Activated naive CD4-positive, alpha-beta T cell treated with anti-CD3 and anti-CD28 coated beads, Interleukin-2, amount 10 ng/mL, durations not matched to agents 7 days and 5 days (primary cell): ENCODE measurements at regions not wholly inside any gene's neighbourhood (a gene's known extent, or its start where the extent isn't known, plus 50 kb on each side); places are given as distances from the start of the nearest gene placed in this dataset.

Source experiments
- CTCF ChIA-PET: fragments of 350-600 bp; sonication (Branson Sonifier 250); formaldehyde crosslinking; loops from one replicate; lab custom pipeline; 2021; ENCODE audit warnings: antibody characterized with exemption; lab: Charles Lee
- DNase-seq: peaks from one replicate; pipeline ENCODE4 v3.0.0-alpha.2; 2020
- H3K27ac Mint-ChIP-seq: one replicate; pipeline ENCODE4 v1.8.0; 2021; ENCODE audit warnings: mild to moderate bottlenecking, moderate library complexity, mixed read lengths
- H3K27me3 Mint-ChIP-seq: one replicate; pipeline ENCODE4 v1.8.0; 2021; ENCODE audit warnings: mild to moderate bottlenecking, mixed read lengths
- H3K36me3 Mint-ChIP-seq: one replicate; pipeline ENCODE4 v1.8.0; 2021; ENCODE audit warnings: mixed read lengths
- H3K4me1 Mint-ChIP-seq: one replicate; pipeline ENCODE4 v1.8.0; 2021; ENCODE audit warnings: mixed read lengths
- H3K4me3 Mint-ChIP-seq: one replicate; pipeline ENCODE4 v1.8.0; 2021; ENCODE audit warnings: mild to moderate bottlenecking, moderate library complexity, mixed read lengths
- H3K9me3 Mint-ChIP-seq: one replicate; pipeline ENCODE4 v1.8.0; 2021; ENCODE audit warnings: mixed read lengths

DNA sequence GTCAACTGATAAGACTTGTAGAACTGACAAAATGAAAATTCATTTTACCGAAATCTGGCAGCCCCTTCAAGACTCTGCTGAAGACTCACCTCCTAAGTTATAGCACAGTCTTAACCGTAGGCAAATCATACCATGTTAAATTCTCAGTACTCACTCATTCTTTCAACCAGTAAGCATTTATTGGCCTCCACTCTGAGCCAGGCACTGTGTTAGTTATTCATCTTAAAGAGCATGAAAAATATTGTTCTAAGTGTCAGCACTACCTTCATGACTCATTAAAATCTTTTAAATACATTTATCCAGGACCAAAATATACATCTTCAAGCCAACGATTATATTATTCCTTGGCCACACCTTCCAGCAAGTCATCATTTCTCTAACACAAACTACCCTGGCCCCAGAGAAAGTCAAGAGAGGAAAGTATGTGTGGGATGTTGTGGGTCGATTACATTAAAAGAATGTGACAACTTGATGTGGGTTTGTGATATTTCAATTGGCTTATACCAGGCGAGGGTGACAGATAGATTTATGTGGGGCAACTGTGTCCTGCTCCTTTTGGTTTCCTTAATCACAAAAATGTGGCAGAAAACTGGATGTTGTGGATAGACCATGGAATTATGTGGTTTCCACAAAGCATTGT, 55.0 kb downstream of the TMEM30B start:
- CTCF ChIA-PET, result no interaction called here
- Mint-ChIP-seq H3K36me3 (no peaks in the 10 kb centered on the region), H3K27me3 (peaks cover 41% of the 10 kb centered on the region), H3K27ac (no peak overlapping the region), H3K4me1 (no peaks in the 10 kb centered on the region), H3K4me3 (no peak overlapping the region), H3K9me3 (no peaks in the 10 kb centered on the region)
- DNase-seq, result no peak

GRCh38 chr14:61225344-61225743, 55.8 kb downstream of the TMEM30B start:
- no peaks in the 10 kb centered on the region for H3K4me1 Mint-ChIP-seq
- H3K9me3 Mint-ChIP-seq, result no peaks in the 10 kb centered on the region
- no peak overlapping the region for H3K27ac Mint-ChIP-seq
- CTCF ChIA-PET, result no interaction called here
- DNase-seq, result no peak
- H3K27me3 Mint-ChIP-seq, result peaks cover 41% of the 10 kb centered on the region
- H3K4me3 Mint-ChIP-seq, result no peak overlapping the region
- H3K36me3 Mint-ChIP-seq, result no peaks in the 10 kb centered on the region

- peaks cover 36% of the 10 kb centered on the region for H3K27me3 Mint-ChIP-seq
- H3K9me3 Mint-ChIP-seq, result no peaks in the 10 kb centered on the region
- no peaks in the 10 kb centered on the region for H3K36me3 Mint-ChIP-seq
- no peak overlapping the region for H3K4me3 Mint-ChIP-seq
- DNase-seq, result no peak
- no peak overlapping the region for H3K27ac Mint-ChIP-seq
- no peaks in the 10 kb centered on the region for H3K4me1 Mint-ChIP-seq
- CTCF ChIA-PET, result no interaction called here
Observed at GRCh38 chr14:61223552-61223951, 57.6 kb downstream of the TMEM30B start.

- Mint-ChIP-seq H3K27ac (no peak overlapping the region), H3K9me3 (no peaks in the 10 kb centered on the region), H3K27me3 (peaks cover 36% of the 10 kb centered on the region), H3K4me3 (no peak overlapping the region), H3K4me1 (no peaks in the 10 kb centered on the region), H3K36me3 (no peaks in the 10 kb centered on the region)
- CTCF ChIA-PET, result no interaction called here
- no peak for DNase-seq
Observed at GRCh38 chr14:61222388-61222787, 58.8 kb downstream of the TMEM30B start.

DNA sequence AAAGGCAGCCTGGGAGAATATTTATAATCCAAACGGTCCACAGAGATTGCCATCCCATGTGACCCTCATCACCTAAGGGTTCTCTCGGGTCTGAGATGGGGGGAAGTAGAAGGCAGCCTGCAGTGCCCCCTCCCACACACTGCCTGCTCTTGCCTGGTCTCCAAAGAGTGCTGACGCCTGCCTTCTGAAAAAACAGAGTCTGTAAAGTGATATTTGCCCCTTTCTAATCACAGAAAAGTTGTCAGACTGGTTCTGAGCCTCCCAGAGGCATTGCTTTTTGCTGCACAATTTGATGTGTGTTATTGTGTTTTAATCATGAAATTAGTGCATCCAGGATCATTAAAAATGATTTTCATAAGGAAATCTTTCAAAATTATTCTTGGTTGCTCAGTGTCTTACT, 59.2 kb downstream of the TMEM30B start:
- CTCF ChIA-PET, result no interaction called here
- DNase-seq, result no peak
- H3K36me3 Mint-ChIP-seq, result no peaks in the 10 kb centered on the region
- H3K4me1 Mint-ChIP-seq, result no peaks in the 10 kb centered on the region
- H3K27me3 Mint-ChIP-seq, result peaks cover 36% of the 10 kb centered on the region
- no peaks in the 10 kb centered on the region for H3K9me3 Mint-ChIP-seq
- no peak overlapping the region for H3K4me3 Mint-ChIP-seq
- no peak overlapping the region for H3K27ac Mint-ChIP-seq

DNA sequence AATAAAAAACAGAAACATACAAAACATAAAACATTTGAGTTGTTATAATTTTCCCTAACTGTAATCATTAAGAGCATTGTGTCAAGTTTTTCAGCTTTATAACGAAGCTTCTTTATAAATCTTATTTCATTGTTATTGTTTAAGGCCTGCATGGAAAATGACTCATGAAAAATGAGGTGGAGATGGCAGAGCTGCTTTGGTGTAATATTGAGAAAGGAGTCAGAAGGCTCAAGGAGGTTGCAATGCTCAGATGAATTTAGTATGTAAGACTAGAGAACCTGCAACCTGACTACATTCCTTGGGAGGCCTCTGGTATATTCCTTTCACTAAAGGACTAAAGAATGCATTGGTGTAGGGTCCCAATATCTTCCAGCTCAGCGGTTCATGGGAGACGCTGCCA, 61.5 kb downstream of the TMEM30B start:
- H3K9me3 Mint-ChIP-seq, result no peaks in the 10 kb centered on the region
- peaks cover 30% of the 10 kb centered on the region for H3K27me3 Mint-ChIP-seq
- no peak overlapping the region for H3K27ac Mint-ChIP-seq
- DNase-seq, result no peak
- CTCF ChIA-PET, result no interaction called here
- H3K36me3 Mint-ChIP-seq, result no peaks in the 10 kb centered on the region
- H3K4me3 Mint-ChIP-seq, result no peak overlapping the region
- no peaks in the 10 kb centered on the region for H3K4me1 Mint-ChIP-seq

GRCh38 chr14:61219256-61219655, 61.9 kb downstream of the TMEM30B start:
- CTCF ChIA-PET, result interaction anchor here (0.5 to 1.0 kb wide), 2 partner anchors 29 to 1604 kb away, joined by 3 read pairs; no protein-coding TSS in a partner anchor
- H3K36me3 Mint-ChIP-seq, result no peaks in the 10 kb centered on the region
- H3K4me3 Mint-ChIP-seq, result no peak overlapping the region
- H3K27me3 Mint-ChIP-seq, result peaks cover 26% of the 10 kb centered on the region
- no peaks in the 10 kb centered on the region for H3K4me1 Mint-ChIP-seq
- no peaks in the 10 kb centered on the region for H3K9me3 Mint-ChIP-seq
- no peak for DNase-seq
- H3K27ac Mint-ChIP-seq, result no peak overlapping the region

GRCh38 chr14:61218767-61219166, 62.4 kb downstream of the TMEM30B start:
- peaks cover 26% of the 10 kb centered on the region for H3K27me3 Mint-ChIP-seq
- no peaks in the 10 kb centered on the region for H3K9me3 Mint-ChIP-seq
- H3K27ac Mint-ChIP-seq, result no peak overlapping the region
- no peak overlapping the region for H3K4me3 Mint-ChIP-seq
- H3K36me3 Mint-ChIP-seq, result no peaks in the 10 kb centered on the region
- H3K4me1 Mint-ChIP-seq, result no peaks in the 10 kb centered on the region
- CTCF ChIA-PET, result interaction anchor here (0.5 to 1.0 kb wide), 2 partner anchors 30 to 1604 kb away, joined by 3 read pairs; no protein-coding TSS in a partner anchor
- DNase-seq, result no peak

- Mint-ChIP-seq H3K36me3 (no peaks in the 10 kb centered on the region), H3K4me1 (no peaks in the 10 kb centered on the region), H3K27ac (no peak overlapping the region), H3K4me3 (no peak overlapping the region), H3K27me3 (peaks cover 20% of the 10 kb centered on the region), H3K9me3 (no peaks in the 10 kb centered on the region)
- no peak for DNase-seq
- CTCF ChIA-PET, result no interaction called here
Observed at GRCh38 chr14:61218157-61218556, 63.0 kb downstream of the TMEM30B start.

DNA sequence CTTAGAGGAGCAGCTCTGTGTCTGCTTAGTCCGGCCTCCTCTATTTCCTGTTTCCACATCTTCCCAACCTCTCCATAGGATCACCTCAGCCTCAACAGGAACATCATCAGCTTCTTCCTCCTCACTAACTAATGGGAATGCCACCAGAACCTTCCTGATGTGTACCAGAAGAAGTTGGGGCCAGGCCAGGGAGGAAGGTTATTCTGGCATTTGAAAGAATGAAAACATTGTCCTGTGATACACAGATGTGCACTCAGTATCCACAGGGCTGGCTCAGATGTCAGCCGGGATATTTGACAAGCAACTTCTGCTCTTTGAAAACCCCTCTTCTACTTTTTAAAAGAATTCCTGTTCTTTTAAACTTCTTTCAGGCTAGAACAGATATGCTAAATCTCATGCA, 63.6 kb downstream of the TMEM30B start:
- DNase-seq, result no peak
- no peaks in the 10 kb centered on the region for H3K36me3 Mint-ChIP-seq
- H3K27ac Mint-ChIP-seq, result no peak overlapping the region
- no peaks in the 10 kb centered on the region for H3K4me1 Mint-ChIP-seq
- H3K9me3 Mint-ChIP-seq, result no peaks in the 10 kb centered on the region
- CTCF ChIA-PET, result no interaction called here
- peaks cover 15% of the 10 kb centered on the region for H3K27me3 Mint-ChIP-seq
- H3K4me3 Mint-ChIP-seq, result no peak overlapping the region

DNA sequence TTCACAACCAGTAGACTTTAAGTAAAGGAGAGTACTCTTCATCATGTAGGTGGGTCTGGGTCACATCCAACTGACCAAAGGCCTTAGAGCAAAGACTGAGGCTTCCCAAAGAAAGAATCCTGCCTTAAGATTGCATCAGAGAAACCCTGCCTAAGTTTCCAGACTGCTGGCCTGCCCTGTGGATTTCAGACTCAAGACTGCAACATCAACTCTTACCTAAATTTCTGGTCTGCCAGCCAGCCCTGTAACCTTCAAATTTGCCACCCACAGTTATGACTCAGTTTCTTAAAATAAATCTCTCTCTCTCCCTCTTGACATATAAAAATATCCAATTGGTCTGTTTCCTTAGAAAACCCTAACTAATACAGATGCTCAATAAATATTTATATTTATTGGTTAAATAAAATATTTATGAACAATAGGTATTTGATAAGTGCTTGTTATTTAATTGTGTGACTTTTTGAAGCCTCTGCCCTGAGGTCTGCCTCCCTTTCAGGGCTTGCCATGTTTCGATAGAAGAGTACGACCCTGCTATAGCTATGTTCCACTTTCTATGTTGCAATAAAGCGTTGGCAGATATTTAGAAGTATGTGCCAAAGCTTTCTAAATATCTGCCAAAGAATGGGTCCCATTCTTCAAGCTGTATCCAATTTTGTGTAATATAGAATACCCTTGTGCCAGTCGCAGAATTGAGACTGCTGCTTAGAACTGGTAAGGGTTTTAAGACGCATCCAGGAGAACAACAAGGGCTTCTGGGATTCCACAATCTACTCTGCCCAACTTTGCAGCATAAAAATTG, 65.7 kb downstream of the TMEM30B start:
- no peak overlapping the region for H3K4me3 Mint-ChIP-seq
- no peaks in the 10 kb centered on the region for H3K9me3 Mint-ChIP-seq
- H3K27ac Mint-ChIP-seq, result no peak overlapping the region
- CTCF ChIA-PET, result no interaction called here
- H3K27me3 Mint-ChIP-seq, result peaks cover 6% of the 10 kb centered on the region
- no peaks in the 10 kb centered on the region for H3K36me3 Mint-ChIP-seq
- no peak for DNase-seq
- H3K4me1 Mint-ChIP-seq, result no peaks in the 10 kb centered on the region

DNA sequence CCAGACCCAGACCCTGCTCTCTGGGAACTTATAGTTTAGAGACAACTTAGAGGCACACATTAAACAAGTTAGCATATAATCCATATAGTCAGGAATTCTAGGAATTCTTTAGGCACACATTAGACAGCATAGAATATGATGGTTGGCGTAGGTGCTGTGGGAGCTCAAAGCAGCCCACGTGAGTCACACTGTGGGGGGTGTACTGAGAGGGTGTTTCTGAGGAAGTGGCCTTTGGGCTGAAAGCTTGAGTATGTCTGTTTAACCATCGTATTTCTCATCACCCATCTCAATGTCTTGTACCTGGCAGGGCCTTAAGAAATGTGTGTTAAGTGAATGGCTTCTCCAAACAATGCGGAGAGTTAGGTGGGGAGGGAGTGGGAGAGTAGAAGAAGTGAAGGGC, 67.2 kb downstream of the TMEM30B start:
- CTCF ChIA-PET, result interaction anchor here (0.6 kb wide), 1 partner anchor 23 kb away, joined by 3 read pairs; no protein-coding TSS in a partner anchor
- Mint-ChIP-seq H3K36me3 (no peaks in the 10 kb centered on the region), H3K27me3 (no peaks in the 10 kb centered on the region), H3K9me3 (no peaks in the 10 kb centered on the region), H3K27ac (no peak overlapping the region), H3K4me1 (no peaks in the 10 kb centered on the region), H3K4me3 (no peak overlapping the region)
- DNase-seq, result no peak

DNA sequence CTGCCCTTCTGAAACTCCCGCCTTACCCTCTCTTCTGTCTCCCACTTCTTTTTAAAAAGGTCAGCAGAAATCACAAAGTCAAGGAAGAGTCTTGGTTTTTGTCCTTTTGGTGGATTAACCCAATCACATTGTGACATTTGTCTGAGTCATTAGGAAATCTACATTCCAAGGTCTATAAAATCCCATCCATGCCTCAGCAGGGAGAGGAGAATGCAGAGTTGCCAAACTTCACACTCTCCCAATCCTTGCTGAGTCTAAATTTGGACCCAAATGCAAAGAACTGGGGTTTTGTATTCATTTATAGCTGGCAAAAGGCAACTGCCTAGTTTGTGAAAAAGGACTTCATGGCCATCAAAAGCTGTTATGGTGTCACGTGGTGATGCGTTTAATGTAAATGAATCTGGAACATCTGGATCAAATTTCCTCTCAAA, 67.9 kb downstream of the TMEM30B start:
- Mint-ChIP-seq H3K36me3 (no peaks in the 10 kb centered on the region), H3K4me3 (no peak overlapping the region), H3K27me3 (no peaks in the 10 kb centered on the region), H3K9me3 (no peaks in the 10 kb centered on the region), H3K4me1 (no peaks in the 10 kb centered on the region), H3K27ac (no peak overlapping the region)
- CTCF ChIA-PET, result interaction anchor here (0.6 kb wide), 1 partner anchor 23 kb away, joined by 3 read pairs; no protein-coding TSS in a partner anchor
- no peak for DNase-seq

GRCh38 chr14:61212546-61212945, 68.6 kb downstream of the TMEM30B start:
- H3K9me3 Mint-ChIP-seq, result no peaks in the 10 kb centered on the region
- no peaks in the 10 kb centered on the region for H3K27me3 Mint-ChIP-seq

More at GRCh38 chr14:61212546-61212945, 68.6 kb downstream of the TMEM30B start:
- H3K4me3 Mint-ChIP-seq, result no peak overlapping the region
- H3K36me3 Mint-ChIP-seq, result no peaks in the 10 kb centered on the region
- no peaks in the 10 kb centered on the region for H3K4me1 Mint-ChIP-seq
- no peak for DNase-seq
- no peak overlapping the region for H3K27ac Mint-ChIP-seq
- CTCF ChIA-PET, result no interaction called here
